Trophoblast cell (in vitro differentiated cells and primary cell): ENCODE measurements at regions not wholly inside any gene's neighbourhood (a gene's known extent, or its start where the extent isn't known, plus 50 kb on each side); places are given as distances from the start of the nearest gene placed in this dataset.

Experiments
- DNase-seq, 2 donors: peaks; one replicate each; pipeline ENCODE4 v3.0.0-alpha.2; 2016
- H2AFZ ChIP-seq: 2 replicates; pipeline ENCODE4 v1.6.1; 2013; ENCODE audit warnings: low read length, moderate library complexity, mild to moderate bottlenecking; ENCODE audit not compliant: insufficient read depth, poor library complexity
- H2AK5ac ChIP-seq: 2 replicates; pipeline ENCODE4 v1.6.1; 2013; ENCODE audit warnings: mild to moderate bottlenecking, low read length
- H2BK120ac ChIP-seq: 2 replicates; pipeline ENCODE4 v1.6.1; 2013; ENCODE audit warnings: low read length, mild to moderate bottlenecking, moderate library complexity; ENCODE audit not compliant: insufficient read depth, poor library complexity
- H2BK12ac ChIP-seq: 2 replicates; pipeline ENCODE4 v1.6.1; 2013; ENCODE audit warnings: mild to moderate bottlenecking, low read length, moderate library complexity
- H2BK5ac ChIP-seq: 2 replicates; pipeline ENCODE4 v1.6.1; 2013; ENCODE audit warnings: low read length, low read depth, moderate library complexity, mild to moderate bottlenecking; ENCODE audit not compliant: poor library complexity
- H3K14ac ChIP-seq: 2 replicates; pipeline ENCODE4 v1.6.1; 2013; ENCODE audit warnings: mild to moderate bottlenecking, low read length
- H3K18ac ChIP-seq: 2 replicates; pipeline ENCODE4 v1.6.1; 2013; ENCODE audit warnings: mild to moderate bottlenecking, low read length
- H3K23ac ChIP-seq: 2 replicates; pipeline ENCODE4 v1.6.1; 2013; ENCODE audit warnings: low read length
- H3K27ac ChIP-seq: 2 replicates; pipeline ENCODE4 v1.5.1; 2013; ENCODE audit warnings: low read depth, mild to moderate bottlenecking, inconsistent platforms, low read length, moderate library complexity
- H3K27me3 ChIP-seq: 2 replicates; pipeline ENCODE4 v1.6.1; 2013; ENCODE audit warnings: inconsistent platforms, mild to moderate bottlenecking, low read length, moderate library complexity; ENCODE audit not compliant: insufficient read depth
- H3K36me3 ChIP-seq, 2 experiments: 1 replicate in 1 of 2; 2 replicates in 1 of 2; pipeline ENCODE4 v1.6.1; 2013; ENCODE audit warnings: low read length in 2 of 2, mild to moderate bottlenecking in 2 of 2, moderate library complexity in 1 of 2; ENCODE audit not compliant: insufficient read depth in 2 of 2, control insufficient read depth in 1 of 2
- H3K4ac ChIP-seq: 2 replicates; pipeline ENCODE4 v1.6.1; 2013; ENCODE audit warnings: low read depth, mild to moderate bottlenecking, low read length, moderate library complexity
- H3K4me1 ChIP-seq, 2 experiments: 1 replicate in 1 of 2; 2 replicates in 1 of 2; pipeline ENCODE4 v1.6.1; 2013; ENCODE audit warnings: low read length in 2 of 2, mild to moderate bottlenecking in 2 of 2, moderate library complexity in 1 of 2; ENCODE audit not compliant: insufficient read depth in 2 of 2, control insufficient read depth in 1 of 2
- H3K4me2 ChIP-seq: 2 replicates; pipeline ENCODE4 v1.6.1; 2013; ENCODE audit warnings: inconsistent platforms, mild to moderate bottlenecking, low read length, moderate library complexity
- H3K4me3 ChIP-seq: 2 replicates; pipeline ENCODE4 v1.5.1; 2013; ENCODE audit warnings: mild to moderate bottlenecking, low read depth, low read length, inconsistent platforms
- H3K79me1 ChIP-seq: one replicate; pipeline ENCODE4 v1.6.1; 2013; ENCODE audit warnings: low read length
- H3K79me2 ChIP-seq: 2 replicates; pipeline ENCODE4 v1.6.1; 2013; ENCODE audit warnings: low read length, mild to moderate bottlenecking; ENCODE audit not compliant: control insufficient read depth, insufficient read depth, poor library complexity
- H3K9ac ChIP-seq: 2 replicates; pipeline ENCODE4 v1.6.1; 2013; ENCODE audit warnings: mild to moderate bottlenecking, low read length
- H3K9me3 ChIP-seq: 2 replicates; pipeline ENCODE4 v1.6.1; 2013; ENCODE audit warnings: low read depth, mild to moderate bottlenecking, control low read depth, inconsistent platforms, low read length; ENCODE audit not compliant: insufficient read depth
- H4K12ac ChIP-seq: 2 replicates; pipeline ENCODE4 v1.6.1; 2013; ENCODE audit warnings: low read depth, mild to moderate bottlenecking, low read length, moderate library complexity
- H4K8ac ChIP-seq: 2 replicates; pipeline ENCODE4 v1.6.1; 2013; ENCODE audit warnings: low read depth, mild to moderate bottlenecking, low read length, moderate library complexity
- H4K91ac ChIP-seq: one replicate; pipeline ENCODE4 v1.6.1; 2013; ENCODE audit warnings: low read depth, mild to moderate bottlenecking, low read length, moderate library complexity
- WGBS: extraction: QIAGEN DNeasy Blood & Tissue Kit; methylation state at CpG from one replicate; pipeline ENCODE4 v1.1.7; 2013; ENCODE audit warnings: missing lambda C conversion rate; ENCODE audit not compliant: insufficient read length, insufficient coverage; ENCODE audit errors: extremely low coverage; 5-methylcytosine and 5-hydroxymethylcytosine counted together

DNA sequence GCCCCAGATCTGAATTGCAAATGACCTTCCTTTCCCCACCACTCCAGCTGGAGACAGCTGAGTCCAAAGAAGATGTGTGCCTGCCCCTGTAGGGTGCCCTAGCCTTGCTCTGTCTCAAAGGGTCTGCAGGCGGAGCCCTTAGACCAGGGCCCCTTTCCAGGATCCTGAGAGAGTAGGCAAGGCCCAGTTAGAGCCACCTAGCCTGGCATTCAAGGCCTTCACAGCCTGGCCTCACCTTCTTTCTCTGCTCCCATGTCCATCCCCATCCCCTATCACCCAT lies 66.6 kb upstream of the LHX1 start:
- Histone ChIP-seq H3K27ac (no peak overlapping the region), H3K27me3 (no peaks in the 10 kb centered on the region), H4K8ac (no peak overlapping the region), H2AK5ac (no peak overlapping the region), H4K91ac (no peak overlapping the region), H2BK5ac (no peak overlapping the region), H3K4ac (no peak overlapping the region), H3K14ac (no peak overlapping the region), H3K23ac (no peak overlapping the region), H3K4me2 (no peak overlapping the region), H3K18ac (no peak overlapping the region), H3K79me1 (peaks cover 2% of the 10 kb centered on the region), H3K4me3 (no peak overlapping the region), H2AFZ (no peak overlapping the region), H2BK12ac (no peak overlapping the region), H3K79me2 (no peaks in the 10 kb centered on the region), H3K9me3 (no peaks in the 10 kb centered on the region), H3K36me3 (no peaks in the 10 kb centered on the region), H2BK120ac (no peak overlapping the region), H4K12ac (no peak overlapping the region), H3K4me1 (no peaks in the 10 kb centered on the region), H3K9ac (no peak overlapping the region)
- WGBS = no CpG with 5 or more reads among the region's 1 CpG
- no peak for DNase-seq

DNA sequence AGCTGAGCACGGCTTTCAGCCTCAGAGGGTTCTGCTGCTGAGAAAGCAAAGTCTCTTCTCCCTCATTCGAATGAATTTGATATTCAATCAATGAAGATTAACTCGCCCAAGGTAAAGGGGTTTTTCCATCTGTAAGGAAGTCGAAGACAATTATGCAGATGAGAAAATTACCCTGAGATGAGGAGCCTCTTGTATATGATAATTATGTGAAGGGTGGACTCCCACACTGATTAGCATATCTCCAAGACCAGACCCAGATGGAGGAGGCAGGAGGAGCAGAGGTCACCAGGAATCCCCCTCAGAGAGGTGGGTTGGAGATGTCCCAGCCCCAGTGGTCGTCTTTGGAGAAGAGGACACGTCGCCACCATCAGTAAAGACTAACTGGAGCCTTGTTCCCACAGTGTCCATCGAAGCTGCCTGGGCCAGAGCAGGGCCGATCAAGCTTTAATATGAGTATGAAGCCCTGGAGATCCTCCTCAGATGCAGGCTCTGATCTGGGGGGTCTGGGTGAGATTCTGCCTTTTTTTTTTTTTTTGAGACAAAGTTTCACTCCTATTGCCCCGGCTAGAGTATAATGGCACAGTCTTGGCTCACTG lies 61.5 kb upstream of the LHX1 start:
- Histone ChIP-seq H4K91ac (no peak overlapping the region), H3K4me3 (no peak overlapping the region), H3K79me2 (no peaks in the 10 kb centered on the region), H3K23ac (no peak overlapping the region), H3K27ac (no peak overlapping the region), H3K9ac (no peak overlapping the region), H3K4me2 (no peak overlapping the region), H2BK120ac (no peak overlapping the region), H3K4ac (no peak overlapping the region), H2BK5ac (no peak overlapping the region), H3K18ac (no peak overlapping the region), H3K79me1 (no peaks in the 10 kb centered on the region), H2AFZ (no peak overlapping the region), H3K9me3 (no peaks in the 10 kb centered on the region), H3K4me1 (no peaks in the 10 kb centered on the region), H4K12ac (no peak overlapping the region), H2AK5ac (no peak overlapping the region), H4K8ac (no peak overlapping the region), H2BK12ac (no peak overlapping the region), H3K14ac (no peak overlapping the region), H3K36me3 (no peaks in the 10 kb centered on the region), H3K27me3 (peaks cover under 1% of the 10 kb centered on the region)
- WGBS = no CpG with 5 or more reads among the region's 10 CpGs
- no peak for DNase-seq

- H2BK12ac ChIP-seq = no peak overlapping the region
- no CpG with 5 or more reads among the region's 4 CpGs for WGBS
- no peak overlapping the region for H3K27ac ChIP-seq
- H3K18ac ChIP-seq = no peak overlapping the region
- no peak overlapping the region for H2AK5ac ChIP-seq
- H4K8ac ChIP-seq = no peak overlapping the region
- H3K27me3 ChIP-seq = peaks cover 2% of the 10 kb centered on the region
- no peak overlapping the region for H2BK120ac ChIP-seq
- no peak for DNase-seq
- H2AFZ ChIP-seq = no peak overlapping the region
- no peak overlapping the region for H4K91ac ChIP-seq
- no peak overlapping the region for H2BK5ac ChIP-seq
- no peak overlapping the region for H3K14ac ChIP-seq
- no peaks in the 10 kb centered on the region for H3K79me2 ChIP-seq
- no peaks in the 10 kb centered on the region for H3K4me1 ChIP-seq
- H3K79me1 ChIP-seq = no peaks in the 10 kb centered on the region
- no peak overlapping the region for H3K9ac ChIP-seq
- no peak overlapping the region for H4K12ac ChIP-seq
- H3K36me3 ChIP-seq = no peaks in the 10 kb centered on the region
- H3K4me3 ChIP-seq = no peak overlapping the region
- H3K4ac ChIP-seq = no peak overlapping the region
- H3K23ac ChIP-seq = no peak overlapping the region
- H3K4me2 ChIP-seq = no peak overlapping the region
- H3K9me3 ChIP-seq = peaks cover 2% of the 10 kb centered on the region
These were observed 60.3 kb upstream of the LHX1 start for GRCh38 chr17:36876966-36877365.

- Histone ChIP-seq H3K14ac (no peak overlapping the region), H3K27ac (no peak overlapping the region), H3K79me1 (no peaks in the 10 kb centered on the region), H2AK5ac (no peak overlapping the region), H3K18ac (no peak overlapping the region), H2BK12ac (no peak overlapping the region), H4K8ac (no peak overlapping the region), H3K4me1 (no peaks in the 10 kb centered on the region), H3K9ac (no peak overlapping the region), H3K9me3 (peaks cover 2% of the 10 kb centered on the region), H3K4me3 (no peak overlapping the region), H3K4me2 (no peak overlapping the region), H3K27me3 (peaks cover 2% of the 10 kb centered on the region), H2BK5ac (no peak overlapping the region), H3K4ac (no peak overlapping the region), H3K23ac (no peak overlapping the region), H3K79me2 (no peaks in the 10 kb centered on the region), H4K12ac (no peak overlapping the region), H2AFZ (no peak overlapping the region), H4K91ac (no peak overlapping the region), H3K36me3 (no peaks in the 10 kb centered on the region), H2BK120ac (no peak overlapping the region)
- WGBS = no CpG with 5 or more reads among the region's 4 CpGs
- DNase-seq = no peak
These were observed 59.5 kb upstream of the LHX1 start for GRCh38 chr17:36877771-36878170.
